Lower leg skin (tissue), 3 donors: ENCODE measurements at regions not wholly inside any gene's neighbourhood (a gene's known extent, or its start where the extent isn't known, plus 50 kb on each side); places are given as distances from the start of the nearest gene placed in this dataset.

ENCODE experiments used
- POLR2A ChIP-seq, 2 donors: fragments of 450-650 bp; IDR thresholded peaks; one replicate each; pipeline ENCODE4 v1.6.1; 2016 to 2017; ENCODE audit warnings: antibody characterized with exemption in 2 of 2, mild to moderate bottlenecking in 1 of 2, moderate library complexity in 1 of 2
- TF ChIP-seq, protein P1 (sequence below), 3 donors: fragments of 450-650 bp; IDR thresholded peaks; one replicate each; pipeline ENCODE4 v1.5.1; 2016; ENCODE audit warnings: antibody characterized with exemption in 3 of 3, mild to moderate bottlenecking in 3 of 3, moderate library complexity in 2 of 3

DNA sequence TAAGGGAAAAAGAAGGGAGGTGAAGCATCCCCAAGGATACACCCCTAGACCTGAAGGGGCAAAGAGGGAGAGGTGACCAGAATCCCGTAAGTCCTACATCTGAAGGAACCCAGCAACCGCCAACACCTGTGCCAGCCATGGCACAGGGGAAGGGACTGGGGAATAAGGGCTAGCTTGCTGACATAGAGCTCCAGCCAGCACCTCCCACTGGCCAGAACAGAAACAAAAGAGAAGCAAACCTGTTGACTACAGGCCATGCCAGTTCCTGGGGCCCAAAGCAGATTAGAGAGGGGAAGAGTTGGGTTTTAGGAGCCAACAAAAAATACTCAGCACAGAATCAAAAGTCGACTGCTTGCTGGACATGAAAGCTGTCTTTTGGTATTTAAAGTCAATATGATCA, 244.6 kb downstream of the SUCLG1 start:
- TF ChIP-seq, protein P1, sequence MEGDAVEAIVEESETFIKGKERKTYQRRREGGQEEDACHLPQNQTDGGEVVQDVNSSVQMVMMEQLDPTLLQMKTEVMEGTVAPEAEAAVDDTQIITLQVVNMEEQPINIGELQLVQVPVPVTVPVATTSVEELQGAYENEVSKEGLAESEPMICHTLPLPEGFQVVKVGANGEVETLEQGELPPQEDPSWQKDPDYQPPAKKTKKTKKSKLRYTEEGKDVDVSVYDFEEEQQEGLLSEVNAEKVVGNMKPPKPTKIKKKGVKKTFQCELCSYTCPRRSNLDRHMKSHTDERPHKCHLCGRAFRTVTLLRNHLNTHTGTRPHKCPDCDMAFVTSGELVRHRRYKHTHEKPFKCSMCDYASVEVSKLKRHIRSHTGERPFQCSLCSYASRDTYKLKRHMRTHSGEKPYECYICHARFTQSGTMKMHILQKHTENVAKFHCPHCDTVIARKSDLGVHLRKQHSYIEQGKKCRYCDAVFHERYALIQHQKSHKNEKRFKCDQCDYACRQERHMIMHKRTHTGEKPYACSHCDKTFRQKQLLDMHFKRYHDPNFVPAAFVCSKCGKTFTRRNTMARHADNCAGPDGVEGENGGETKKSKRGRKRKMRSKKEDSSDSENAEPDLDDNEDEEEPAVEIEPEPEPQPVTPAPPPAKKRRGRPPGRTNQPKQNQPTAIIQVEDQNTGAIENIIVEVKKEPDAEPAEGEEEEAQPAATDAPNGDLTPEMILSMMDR (IDR thresholded peaks at IDR 0.05), result no peak
- TF ChIP-seq POLR2A (IDR thresholded peaks at IDR 0.05), result no peak
